SK-MEL-5 (cell line): ENCODE measurements at regions not wholly inside any gene's neighbourhood (a gene's known extent, or its start where the extent isn't known, plus 50 kb on each side); places are given as distances from the start of the nearest gene placed in this dataset.
"Not testable (repeated sequence)": the region's sequence is repeated elsewhere in the genome, so short reads cannot be mapped to it uniquely, and the experiment has no call there.

Experiments
- DNase-seq: peaks from one replicate; pipeline ENCODE4 v3.0.0-alpha.2; 2016; ENCODE audit warnings: low read depth, low spot score
- in situ Hi-C: cut with HindIII; loops from 2 replicates; pipeline ENCODE4 v1.10.0; 2016; ENCODE audit warnings: low sequenced_read_pairs, high pct_unique_total_duplicates, low pct_unique_long_range_greater_than_20kb

DNA sequence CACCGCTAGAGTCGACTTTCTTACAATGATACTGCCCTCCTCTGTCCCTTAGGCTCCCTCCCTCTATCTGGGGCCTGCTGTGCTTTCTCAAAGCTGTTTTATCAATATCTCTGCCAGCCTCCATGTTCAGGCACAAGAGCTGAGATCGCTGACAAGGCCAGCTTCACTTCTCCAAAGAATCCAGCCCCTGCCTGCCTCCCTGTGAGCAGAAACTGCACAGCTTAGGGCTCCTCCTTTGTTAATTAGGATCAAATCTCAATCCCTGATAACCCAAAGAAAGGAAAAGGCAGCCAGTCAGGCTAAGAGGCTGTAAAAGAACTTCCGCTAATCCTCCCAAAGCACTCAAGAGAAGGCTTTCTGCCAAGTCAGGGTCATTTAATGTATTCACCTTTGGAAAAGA lies 616.0 kb upstream of the CDH11 start:
- no peak for DNase-seq
- in situ Hi-C loops: no loop called here

DNA sequence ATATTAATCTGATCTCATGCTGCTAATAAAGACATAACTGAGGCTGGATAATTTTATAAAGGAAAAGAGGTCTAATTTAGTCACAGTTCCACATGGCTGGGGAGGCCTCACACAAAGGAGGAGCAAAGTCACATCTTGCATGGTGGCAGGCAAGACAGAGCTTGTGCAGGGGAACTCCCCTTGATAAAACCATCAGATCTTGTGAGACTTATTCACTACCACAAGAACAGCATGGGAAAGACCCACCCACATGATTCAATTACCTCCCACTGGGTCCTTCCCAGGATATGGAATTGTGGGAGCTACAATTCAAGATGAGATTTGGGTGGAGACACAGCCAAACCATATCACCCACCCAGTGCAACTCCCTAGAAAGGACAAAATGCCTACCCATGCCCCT lies 613.8 kb upstream of the CDH11 start:
- in situ Hi-C loops, DNase-seq: not testable (repeated sequence)

DNA sequence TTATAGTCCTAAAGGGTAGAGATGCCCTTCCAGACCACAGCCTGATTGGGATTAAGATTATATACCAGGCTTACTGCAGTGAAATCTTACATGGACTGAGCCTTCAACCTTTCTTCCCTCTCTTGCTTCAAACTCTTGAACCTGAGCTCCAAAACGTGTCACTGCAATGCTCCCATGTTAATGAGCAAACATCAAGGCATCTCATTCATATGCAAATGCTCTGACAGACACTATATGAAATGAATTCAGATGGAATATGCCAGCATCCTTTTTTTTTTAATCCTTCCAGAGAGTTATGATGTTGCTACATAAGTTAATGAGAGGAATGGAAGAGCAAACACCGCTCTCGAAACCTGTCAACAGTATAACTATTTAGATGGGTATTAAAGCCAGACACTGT lies 611.9 kb upstream of the CDH11 start:
- no peak for DNase-seq
- in situ Hi-C loops: no loop called here

DNA sequence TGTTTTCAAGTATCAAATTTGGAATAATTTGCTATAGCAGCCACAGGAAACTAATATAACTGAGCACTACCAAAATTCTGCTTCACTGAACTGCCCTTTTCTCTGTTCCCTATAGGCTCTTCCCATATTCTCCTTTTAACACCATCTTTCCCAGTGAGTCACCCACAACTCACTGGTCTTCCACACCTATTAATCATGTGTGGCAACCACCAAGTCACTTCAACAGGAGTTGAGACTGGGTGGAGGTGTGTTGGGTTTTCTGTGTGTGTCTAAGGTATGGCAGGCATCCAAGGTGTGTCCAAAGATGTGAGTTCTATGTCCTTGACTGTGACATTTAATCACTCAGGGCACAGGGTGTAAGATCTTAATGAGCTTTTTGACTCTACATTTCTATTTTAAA lies 610.0 kb upstream of the CDH11 start:
- DNase-seq: no peak
- in situ Hi-C loops: no loop called here

DNA sequence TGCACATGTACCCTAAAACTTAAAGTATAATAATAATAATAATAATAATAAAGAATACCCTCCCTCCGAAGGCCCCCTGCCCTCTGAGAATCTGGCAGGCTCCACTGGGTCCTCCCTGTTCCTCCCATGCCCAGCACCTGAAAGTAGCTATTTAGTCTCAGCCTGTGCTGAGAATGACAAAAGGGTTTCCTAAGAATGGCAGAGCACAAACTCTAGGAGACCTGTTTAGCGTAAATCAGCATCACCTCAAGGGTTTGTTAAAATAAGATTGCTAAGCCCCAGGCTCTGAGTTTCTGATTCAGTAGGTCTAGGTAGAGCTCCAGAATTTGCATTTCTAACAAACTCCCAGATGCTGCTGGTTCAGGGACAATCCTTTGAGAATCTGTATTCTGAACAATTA lies 606.8 kb upstream of the CDH11 start:
- in situ Hi-C loops: no loop called here
- DNase-seq: no peak

DNA sequence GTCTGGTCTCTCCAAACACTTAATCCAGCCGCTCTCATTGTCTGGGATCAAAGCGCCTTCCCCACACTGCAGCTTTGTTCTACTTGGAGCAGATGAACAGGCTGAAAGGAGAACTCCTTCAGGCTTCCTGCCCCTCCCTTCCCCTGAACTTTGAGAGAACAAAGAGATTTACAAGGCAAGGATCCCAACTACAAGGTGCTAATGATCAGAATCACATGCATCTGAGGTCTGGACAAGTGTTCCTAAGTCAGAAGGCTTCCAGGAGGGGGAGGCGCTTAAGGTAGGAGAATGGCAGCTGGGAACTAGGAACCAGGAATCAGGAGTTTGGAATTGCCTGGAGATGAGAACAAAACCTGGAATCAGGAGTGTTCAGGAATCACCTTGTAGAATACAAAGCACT lies 606.3 kb upstream of the CDH11 start:
- in situ Hi-C loops: no loop called here
- peak; percentile 4 for DNase-seq

DNA sequence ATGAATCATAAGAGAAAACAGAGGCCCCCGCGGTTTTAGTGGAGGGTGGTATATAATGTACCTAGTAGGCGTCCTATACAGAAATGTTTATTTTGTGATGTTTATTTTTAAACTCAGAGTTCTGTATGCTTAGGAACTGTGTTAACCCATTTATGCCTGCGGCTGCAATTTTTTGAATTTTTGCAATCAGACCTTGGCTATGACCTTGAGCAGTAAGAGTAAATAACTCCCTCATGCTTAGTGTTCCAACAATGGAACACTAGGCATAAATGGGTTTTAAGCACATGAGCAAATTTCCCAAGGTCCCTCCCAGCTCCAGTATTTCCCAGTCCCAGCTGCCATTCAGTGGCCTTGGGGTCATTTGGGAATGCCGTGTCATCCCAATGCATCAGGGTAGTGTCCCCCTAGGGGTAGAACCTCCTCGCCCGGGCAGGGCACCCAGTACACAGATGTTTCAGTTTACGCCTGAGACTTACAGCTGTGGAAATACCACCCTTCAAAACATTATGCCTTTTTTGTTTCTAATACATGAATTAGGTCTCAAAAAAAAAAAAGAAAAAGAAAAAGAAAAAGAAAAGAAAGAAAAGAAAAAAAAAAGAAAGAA lies 605.8 kb upstream of the CDH11 start:
- no peak for DNase-seq
- in situ Hi-C loops: no loop called here

DNA sequence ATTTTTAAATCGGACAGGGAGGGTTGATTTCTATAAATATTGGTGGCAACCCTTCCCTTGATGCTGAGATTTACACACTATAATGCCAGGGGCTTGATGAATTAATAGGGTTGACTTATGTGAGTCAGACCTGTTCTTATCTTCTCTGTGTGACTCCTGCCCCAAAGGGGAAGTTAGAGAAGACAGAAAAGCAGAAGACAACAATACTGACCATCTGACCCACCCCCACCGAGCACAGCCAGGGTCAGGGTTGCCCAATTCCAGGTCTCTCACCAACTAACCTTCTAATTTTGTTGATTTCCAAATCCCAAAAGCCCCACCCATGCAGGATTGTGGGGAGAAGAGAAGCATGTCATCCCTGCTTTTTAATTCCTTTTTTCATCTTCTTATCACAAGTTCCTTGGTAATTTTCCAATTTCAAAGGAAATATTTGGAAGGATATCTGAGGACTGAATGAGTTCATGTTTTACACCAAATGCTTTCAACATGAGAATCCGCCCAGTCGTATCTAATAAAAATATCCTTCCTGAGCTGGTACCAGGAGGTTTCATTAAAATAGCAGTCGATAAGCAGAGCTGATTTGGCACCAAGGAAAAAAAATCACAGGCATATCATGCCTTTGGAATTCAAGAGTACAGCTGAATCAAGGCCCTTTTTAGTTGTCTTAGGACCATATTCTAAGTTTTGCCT lies 603.4 kb upstream of the CDH11 start:
- no peak for DNase-seq
- in situ Hi-C loops: no loop called here

DNA sequence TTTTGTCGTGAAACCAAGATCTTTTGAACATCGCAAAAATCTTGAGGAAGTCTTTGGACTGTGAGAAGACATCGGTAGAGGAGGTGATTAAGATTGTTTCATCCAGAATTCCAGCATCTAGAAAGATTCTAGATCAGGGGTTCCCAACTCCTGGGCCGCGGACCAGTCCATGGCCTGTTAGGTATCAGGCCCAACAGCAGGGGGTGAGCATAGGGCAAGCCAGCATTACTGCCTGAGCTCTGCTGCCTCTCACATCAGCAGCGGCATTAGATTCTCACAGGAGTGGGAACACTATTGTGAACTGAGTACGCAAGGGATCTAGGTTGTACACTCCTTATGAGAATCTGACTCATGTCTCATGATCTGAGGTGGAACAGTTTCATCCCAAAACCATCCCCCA lies 600.6 kb upstream of the CDH11 start:
- DNase-seq: no peak
- in situ Hi-C loops: no loop called here

DNA sequence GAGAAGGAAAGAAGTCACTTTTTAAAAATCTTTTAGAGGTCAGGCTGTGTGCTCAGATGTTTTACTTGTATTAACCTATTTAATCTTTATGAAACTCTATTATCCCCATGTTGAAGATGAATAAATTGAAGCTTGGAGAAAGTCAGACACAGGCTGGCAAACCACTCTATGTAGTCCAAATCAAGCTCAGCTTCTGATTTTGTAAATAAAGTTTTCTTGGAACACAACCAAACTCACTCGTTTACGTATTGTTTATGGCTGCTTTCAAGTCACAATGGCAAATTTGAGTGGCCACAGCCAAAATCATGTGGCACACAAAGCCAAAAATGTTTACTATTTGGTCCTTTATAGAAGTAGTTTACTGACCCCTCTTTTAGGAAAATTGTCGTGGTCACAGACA lies 596.0 kb upstream of the CDH11 start:
- no peak for DNase-seq
- in situ Hi-C loops: no loop called here

DNA sequence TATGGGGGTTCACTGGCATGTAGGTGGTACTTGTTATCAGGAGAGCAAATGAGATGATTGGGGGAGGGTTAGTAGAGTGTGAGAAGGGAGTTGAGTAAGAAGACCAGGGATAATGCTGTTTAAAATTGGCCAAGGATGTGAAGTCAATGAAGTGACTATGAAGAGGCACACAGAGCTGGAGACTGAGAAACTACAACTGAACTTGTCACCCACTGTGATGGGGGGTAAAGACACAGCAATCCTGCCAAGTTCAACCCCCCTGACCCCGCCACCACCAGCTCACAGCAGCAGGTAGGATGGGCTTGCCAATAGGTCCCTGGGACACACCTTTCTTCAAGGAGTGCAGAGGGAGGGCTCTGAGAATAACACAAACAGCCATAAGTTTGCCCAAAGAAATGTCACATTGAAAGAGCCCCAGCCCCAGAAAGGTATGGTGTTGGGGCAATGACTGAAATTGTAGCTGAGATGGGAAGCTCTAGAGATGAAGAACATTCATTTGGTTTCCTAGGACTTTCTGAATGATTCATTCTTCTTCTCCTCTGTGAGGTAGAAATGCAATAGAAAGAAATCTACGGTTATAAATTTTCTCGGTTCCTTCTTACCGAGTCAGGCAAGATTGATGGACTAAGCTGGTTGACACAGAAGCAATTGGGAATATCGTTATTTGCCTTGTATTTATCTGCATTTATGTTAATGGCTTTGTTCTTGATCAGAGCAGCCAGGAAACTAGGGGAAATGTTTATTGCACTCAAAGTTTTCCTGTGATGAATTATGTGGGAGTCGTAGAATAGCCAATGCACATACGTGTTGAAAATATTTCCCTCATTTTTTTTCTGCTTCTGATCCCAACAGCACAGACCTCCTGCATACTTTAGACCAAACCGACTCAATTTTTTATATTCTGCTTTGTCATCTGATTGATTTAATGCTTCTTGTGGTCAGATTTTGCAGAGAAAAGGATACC lies 595.2 kb upstream of the CDH11 start:
- in situ Hi-C loops: no loop called here
- DNase-seq: no peak

DNA sequence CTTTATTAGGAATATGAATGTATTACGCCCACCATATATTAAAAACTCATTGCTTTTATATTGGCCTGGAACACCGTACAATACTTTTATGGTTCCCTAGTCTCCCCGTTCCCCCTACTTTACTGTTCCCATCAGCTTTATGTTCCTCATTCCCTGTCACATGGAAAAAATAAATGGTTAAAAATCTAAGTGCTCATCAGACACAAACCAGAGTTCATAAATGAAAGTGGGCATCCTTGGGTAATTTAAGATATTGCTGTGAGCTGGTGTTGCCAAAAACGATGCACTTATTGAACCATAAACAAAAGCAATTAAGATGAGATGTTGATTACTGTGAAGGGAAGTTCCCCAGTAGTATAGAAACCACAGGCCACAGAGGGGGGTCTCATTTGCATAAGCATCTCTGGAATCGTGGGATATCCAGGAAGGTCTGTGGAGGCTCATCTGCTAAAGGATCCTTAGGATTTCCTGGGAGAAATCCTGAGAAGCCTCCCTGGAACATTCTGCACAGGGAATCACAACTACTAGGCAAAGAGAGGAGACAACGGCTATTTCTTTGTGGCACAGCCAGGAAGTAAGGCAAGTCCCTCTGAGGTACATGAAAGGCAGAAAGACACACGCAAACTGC lies 591.4 kb upstream of the CDH11 start:
- in situ Hi-C loops: no loop called here
- DNase-seq: no peak

DNA sequence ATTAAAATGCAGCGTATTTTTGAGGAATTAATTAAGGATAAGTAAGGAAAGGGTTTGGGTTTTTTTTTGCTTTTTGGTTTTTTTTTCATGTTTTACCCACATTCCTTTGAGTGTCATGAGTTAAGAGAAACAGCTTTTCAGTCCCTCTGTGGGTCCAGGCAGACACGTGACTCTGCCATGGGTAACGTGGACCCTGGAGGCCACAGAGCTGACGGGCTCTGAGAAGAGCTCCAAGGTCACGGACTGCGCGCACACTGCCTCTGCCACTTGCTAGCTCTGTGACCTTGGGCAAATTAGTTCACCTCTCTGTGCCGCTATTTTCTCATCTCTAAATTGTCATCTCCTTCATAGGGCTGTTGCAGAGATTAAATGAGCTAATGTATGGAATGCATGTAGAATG lies 588.2 kb upstream of the CDH11 start:
- in situ Hi-C loops: no loop called here
- DNase-seq: no peak

DNA sequence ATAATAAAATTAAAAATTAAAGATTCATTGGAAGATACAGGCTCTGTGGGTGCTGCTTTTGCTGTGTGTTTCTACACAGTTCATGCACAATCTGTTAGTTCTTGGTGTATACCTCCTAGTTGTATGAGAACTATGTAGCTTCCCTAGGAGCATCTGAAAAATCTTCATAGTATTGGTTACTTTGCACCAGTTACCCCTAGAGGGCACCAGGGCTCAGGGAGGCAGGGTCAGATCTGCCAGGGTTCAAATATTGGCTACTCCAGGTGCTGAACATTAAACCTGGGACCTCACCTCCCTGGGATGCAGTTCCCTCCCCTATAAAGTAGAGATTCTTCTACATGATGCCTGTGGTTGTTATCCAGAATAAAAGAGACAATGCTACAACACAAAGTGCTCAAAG lies 583.0 kb upstream of the CDH11 start:
- DNase-seq: peak; percentile 25
- in situ Hi-C loops: no loop called here

DNA sequence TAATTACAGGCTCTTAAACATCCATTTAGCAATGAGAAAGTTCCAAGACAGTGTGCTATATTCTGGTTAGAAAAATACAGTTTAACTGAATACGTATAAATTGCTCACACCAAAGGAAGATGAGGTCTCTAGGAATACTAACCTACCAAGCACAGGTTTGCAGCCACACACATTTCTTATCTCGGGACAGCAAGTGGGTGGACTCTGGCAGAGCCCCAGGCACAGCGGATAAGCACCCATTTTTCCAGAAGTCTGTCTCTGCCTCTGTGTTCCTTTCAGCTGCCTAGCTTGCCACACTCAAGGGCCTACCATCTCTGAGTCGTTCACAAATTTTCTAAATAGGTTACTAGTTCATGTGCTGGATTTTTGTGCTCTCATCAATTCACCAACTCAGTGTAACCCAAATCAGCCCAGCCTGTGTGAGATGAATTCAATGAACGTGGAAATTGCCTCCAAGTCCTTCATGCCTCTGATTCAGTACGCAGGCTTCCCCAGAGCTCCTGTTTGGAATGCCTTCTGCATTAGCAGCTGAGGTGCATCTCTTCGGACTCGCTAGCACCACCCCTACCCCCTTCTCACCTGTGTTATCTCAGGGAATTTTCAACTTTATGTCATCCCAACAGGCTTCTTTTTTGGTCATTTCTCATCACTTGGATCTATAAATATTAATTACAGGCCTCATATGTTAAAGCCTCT lies 581.0 kb upstream of the CDH11 start:
- in situ Hi-C loops: no loop called here
- DNase-seq: no peak

DNA sequence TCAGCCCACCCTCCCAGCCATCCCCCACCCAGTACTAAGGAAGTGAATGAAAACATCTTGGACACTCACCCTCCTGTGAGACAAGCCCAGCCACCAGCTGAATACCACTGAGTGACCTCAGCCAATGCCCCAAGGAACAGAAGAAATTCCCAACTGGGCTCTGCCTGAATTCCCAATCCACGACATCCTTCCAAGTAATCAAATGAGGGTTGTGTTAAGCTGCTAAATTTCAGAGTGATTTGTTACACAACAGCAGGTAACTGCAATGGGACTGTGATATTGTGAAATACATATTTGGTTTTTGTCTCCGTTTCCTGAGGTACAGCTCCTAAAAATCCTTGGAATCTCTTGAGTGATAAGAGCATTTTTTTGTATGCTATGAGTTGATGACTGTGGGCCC lies 578.7 kb upstream of the CDH11 start:
- DNase-seq: no peak
- in situ Hi-C loops: no loop called here

DNA sequence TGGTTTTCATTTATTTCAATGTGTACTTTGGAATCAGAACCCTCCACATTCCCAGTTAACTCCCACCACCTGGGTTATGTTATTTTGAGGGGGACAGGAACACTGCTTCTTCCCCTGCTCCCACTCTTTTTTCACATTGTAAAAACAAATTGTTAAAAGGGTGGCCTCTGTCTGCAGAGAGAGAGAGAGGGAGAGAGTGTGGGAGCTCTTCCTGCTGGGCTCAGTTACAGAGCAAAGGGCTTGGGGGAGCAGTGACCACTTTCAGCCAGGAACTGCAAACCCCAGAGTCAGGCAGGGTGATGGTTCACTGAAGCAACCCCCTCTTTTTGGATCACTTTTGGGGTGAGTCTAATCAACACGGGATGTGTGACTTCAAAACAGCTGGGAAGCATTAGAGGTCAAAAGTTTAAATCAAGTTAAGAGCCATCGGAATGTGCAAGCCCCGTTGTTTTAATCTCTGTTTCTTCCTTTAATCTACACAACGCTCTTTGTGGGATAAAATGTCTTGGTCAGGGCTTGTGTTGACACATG lies 577.0 kb upstream of the CDH11 start:
- in situ Hi-C loops: no loop called here
- no peak for DNase-seq

DNA sequence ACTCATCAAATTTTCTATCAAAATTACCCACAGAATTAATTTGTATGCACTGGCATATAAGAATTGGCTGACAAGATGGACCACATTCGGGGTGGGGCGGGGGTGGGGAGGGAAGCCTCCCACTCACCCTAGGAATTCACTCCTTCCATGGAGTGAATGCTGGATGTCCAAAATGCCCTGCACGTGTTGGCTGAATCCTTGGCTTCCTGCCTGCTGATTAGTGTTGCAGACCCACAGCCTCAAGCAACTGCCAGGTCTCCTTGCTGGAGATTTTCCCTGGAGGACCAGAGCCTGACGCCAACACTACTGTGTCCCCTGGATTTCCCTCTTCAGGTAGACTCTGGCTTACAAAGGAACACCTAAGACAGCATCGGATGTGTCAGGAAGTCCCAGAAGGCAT lies 575.7 kb upstream of the CDH11 start:
- in situ Hi-C loops: no loop called here
- no peak for DNase-seq
